ENCODE measurements at regions not wholly inside any gene's neighbourhood (a gene's known extent, or its start where the extent isn't known, plus 50 kb on each side); places are given as distances from the start of the nearest gene placed in this dataset.
"Not testable (repeated sequence)": the region's sequence is repeated elsewhere in the genome, so short reads cannot be mapped to it uniquely, and the experiment has no call there.

DNA sequence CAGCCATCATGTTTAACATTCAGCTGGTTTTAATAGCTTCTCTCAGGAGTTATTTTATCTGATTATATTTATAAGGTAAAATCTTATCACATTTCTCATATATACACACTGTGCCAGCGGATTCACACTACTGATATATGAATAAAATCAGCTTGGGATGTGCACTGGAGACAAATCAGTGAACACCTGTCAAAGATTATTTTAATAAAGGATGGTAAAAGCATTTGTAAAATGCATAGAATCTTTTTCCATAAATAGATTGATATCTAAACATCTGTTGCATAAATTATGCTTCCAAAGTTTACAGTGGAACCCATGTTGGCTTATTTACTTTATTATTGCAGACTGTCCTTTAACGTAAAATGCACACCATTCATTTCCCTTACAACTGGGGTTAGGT lies 1125.8 kb upstream of the CNTN5 start:
- no peak for DNase-seq (ENCODE audit: low read depth in 4 of 4, low spot score in 3 of 4)

DNA sequence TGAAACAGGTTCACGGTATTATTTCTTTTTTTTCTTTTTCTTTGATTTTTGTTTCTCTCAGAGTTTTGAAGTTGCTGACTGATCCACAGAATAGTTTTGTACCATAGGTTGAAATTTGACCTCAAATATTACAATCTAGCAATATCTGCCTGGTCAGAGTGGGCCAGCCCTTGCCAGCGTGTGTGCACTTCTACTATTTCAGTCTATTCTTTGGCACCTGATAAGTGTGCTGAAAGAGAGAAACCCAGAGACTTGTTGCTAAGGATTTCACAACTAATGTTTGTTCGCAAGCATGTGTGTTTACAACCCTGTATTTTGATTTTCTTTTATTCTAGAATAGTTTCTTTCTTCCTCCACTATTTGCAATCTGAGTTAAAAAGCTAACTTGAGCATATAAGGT lies 1125.2 kb upstream of the CNTN5 start:
- DNase-seq (ENCODE audit: low read depth in 4 of 4, low spot score in 3 of 4), result no peak

DNA sequence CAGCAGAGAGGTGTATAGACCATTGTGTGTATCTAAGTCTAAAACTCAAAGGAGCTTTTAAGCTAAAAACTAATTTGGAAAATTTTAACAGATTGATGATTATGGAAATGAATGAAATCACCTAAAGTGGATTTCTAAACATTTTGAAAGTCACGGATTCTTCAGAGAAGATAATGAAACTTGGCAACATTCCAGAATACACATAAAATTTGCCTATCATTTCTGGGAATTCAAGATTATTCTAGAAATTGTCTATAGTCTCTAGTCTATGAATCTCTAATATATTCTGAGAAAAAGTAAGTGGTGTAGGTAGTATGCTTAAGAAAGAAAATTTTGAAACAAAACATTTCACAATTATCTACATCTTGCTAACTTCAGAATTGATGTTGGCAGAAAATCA lies 1117.9 kb upstream of the CNTN5 start:
- no peak for DNase-seq (ENCODE audit: low read depth in 4 of 4, low spot score in 3 of 4)

DNA sequence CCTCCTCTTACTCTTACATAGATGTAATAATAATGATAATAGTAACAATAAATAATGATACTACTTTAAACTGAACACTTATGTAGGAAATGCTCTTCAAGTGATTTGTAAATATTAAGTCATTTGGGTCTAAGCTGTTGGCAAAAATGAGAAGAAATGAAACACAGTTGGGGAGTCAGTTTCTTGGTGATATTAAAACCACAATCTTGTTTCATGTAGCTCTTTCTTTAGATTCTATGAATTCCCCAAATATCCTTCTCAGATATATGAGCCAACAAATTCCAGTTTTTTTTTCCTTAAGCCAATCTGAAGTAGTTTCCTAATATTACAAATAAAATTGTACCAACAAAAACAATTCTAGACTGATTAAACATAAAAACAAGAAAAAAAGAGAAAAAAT lies 1115.6 kb upstream of the CNTN5 start:
- no peak for DNase-seq (ENCODE audit: low read depth in 4 of 4, low spot score in 3 of 4)

DNA sequence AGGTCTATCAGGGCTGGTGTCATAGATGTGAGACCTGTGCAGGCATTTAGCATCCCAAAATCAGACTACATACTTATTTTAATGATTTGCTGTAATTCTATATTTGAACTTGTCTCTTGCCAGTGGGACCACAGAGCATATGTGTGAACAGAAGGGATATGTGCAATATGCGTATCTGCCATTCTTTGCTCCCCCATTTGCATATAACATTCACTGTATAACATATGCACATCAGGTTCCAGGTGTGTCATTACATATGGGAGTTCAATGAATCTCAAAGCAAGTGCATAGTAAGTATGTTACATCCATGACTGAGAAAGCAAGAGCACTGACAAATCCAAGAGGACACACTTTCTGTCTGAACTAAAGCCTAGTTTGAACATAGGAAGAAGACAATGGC lies 1115.1 kb upstream of the CNTN5 start:
- no peak for DNase-seq (ENCODE audit: low read depth in 4 of 4, low spot score in 3 of 4)

DNA sequence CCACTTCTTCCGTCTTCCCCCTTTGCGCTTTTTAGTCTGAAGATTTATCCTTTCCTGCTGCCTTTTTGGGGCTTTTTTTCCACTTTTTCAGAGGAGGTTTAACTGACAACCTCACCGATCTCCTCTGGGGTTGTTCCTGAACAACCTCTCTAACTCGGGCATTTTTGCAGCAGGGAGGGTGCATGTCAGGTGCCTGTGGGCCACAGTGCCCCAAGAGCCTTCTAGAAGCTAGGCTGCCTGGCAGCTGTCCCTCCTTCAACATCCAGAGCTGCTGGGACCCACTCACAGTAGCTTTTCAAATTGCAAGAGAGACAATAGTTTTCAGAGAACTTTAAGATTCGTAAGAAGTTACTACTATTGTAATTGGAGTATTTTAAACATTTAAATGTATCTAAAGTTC lies 1112.4 kb upstream of the CNTN5 start:
- no peak for DNase-seq (ENCODE audit: low read depth in 4 of 4, low spot score in 3 of 4)

DNA sequence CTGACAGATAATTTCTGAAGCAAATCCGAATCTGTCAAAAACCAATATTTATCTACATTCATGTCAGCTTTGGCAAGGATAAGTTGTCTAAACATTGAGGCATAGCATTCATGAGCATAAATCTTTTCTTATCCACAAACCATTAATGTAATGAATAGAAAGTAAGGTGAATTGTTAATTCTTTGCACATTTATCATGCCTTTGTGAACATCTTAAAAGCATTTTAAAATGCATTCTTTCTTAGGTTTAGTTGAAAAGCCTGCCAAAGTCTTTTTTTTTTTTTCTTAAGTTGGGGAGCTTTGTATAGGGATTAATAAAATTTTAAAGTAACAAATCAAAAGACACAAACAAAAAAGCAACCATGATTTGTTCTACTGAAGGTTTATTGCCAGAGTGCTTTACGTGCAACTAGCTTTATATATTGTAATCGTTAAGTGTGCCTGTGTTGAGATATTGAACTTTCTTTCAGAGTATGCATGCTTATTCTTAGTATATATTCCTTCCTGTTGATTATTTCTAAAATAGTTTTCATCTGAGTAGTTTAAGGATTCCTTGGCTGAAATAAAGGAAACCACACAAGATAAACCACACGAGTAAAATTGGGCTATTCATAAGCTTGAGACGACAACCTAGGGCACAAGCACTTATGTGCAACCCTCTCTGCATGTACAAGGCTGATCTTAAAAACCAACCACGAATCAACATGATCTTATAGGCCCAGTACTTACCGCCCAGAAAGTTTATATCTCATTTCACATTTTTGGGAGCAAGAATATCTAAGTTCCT lies 1110.9 kb upstream of the CNTN5 start:
- peak in 2 of 4 donors; percentile 24 to 38 for DNase-seq (ENCODE audit: low read depth in 4 of 4, low spot score in 3 of 4)

DNA sequence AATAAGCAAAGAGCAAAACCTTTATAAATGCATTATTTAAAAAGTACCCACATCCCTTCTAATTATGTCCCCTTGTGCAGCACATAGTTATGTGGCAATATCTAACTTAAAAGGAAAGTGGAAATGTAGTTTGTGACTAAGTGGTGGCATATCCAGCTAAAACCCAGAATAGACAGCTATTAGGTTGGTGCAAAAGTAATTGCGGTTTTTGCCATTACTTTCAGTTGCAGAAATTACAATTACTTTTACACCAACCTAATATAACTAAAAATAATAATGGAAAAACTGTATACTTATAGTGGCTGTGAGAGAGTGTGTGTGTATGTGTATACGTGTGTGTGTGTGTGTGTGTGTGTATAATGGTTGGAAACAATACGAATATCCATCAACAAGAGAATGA lies 1108.1 kb upstream of the CNTN5 start:
- DNase-seq (ENCODE audit: low read depth in 4 of 4, low spot score in 3 of 4), result no peak

DNA sequence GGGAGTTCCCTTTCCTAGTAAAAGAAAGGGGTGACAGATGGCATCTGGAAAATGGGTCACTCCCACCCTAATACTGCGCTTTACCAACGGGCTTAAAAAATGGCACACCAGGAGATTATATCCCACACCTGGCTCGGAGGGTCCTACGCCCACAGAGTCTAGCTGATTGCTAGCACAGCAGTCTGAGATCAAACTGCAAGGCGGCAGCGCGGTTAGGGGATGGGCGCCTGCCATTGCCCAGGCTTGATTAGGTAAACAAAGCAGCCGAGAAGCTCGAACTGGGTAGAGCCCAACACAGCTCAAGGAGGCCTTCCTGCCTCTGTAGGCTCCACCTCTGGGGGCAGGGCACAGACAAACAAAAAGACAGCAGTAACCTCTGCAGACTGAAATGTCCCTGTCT lies 1097.8 kb upstream of the CNTN5 start:
- not testable (repeated sequence) for DNase-seq (ENCODE audit: low read depth in 4 of 4, low spot score in 3 of 4)

DNA sequence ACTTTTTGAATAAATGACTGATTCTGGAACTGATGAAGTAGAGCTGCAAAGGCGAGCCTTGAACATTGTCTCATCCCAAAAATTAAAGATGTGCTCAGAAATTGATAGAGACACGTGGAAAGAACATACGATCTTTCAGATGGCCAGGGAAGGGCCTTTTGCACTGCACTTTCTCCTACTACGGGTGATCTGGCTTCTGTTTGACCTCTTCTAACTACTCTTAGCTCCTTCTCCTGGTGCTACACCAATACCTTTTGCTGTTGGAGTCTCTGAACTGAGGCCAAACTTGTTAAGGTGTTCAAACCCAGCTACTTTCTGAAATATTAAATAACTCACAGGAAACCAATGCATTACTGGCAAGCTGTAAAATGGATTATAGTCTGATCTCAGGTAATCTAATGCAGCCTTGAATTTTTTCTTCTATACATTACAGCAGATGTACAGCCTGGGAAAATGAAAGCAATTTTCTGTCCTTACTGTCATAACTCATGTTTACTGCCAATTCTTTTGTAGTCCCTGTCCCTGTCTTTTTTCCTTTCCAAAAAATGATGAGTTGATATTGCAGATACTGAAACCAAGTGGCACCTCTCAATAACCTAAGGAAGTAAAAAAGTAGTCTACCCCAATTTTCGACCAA lies 1086.1 kb upstream of the CNTN5 start:
- no peak for DNase-seq (ENCODE audit: low read depth in 4 of 4, low spot score in 3 of 4)

DNA sequence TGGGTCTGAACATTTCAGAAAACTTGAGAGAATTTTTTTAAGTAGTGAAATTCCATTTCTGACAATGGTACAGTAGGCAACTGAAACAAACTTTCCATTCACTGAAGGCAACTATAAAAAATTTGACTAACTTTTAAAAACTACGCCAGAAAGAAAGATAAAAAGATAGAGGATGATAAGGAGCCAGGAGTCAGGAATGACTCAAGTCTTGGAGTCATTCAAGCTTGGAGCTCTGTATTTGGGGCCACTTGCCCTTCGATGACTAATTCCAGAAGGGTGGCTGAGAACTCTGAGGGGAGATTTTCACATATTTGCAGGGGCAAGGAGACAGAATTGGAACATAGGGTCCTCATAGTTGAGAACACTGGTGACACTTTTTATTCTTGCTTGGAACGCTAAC lies 1083.2 kb upstream of the CNTN5 start:
- DNase-seq (ENCODE audit: low read depth in 4 of 4, low spot score in 3 of 4), result no peak

DNA sequence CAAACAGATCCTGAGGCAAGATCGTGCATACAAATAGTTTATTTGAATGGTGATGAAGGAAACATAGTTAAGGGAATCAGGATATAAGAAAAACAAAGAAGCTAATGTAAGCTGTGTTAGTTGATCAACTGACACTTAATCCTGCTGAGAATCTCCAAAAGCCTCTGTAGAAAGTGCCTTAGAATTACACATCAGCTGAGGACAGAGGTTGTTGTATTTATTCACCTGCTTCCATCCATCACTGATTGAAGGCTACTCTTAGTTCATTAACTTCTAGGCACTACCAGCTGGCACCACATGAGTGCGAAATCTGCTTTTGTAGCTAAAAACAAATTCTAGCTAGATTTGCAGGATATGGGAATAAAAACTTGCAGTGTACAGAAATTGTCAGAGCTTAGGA lies 1082.0 kb upstream of the CNTN5 start:
- no peak for DNase-seq (ENCODE audit: low read depth in 4 of 4, low spot score in 3 of 4)

DNA sequence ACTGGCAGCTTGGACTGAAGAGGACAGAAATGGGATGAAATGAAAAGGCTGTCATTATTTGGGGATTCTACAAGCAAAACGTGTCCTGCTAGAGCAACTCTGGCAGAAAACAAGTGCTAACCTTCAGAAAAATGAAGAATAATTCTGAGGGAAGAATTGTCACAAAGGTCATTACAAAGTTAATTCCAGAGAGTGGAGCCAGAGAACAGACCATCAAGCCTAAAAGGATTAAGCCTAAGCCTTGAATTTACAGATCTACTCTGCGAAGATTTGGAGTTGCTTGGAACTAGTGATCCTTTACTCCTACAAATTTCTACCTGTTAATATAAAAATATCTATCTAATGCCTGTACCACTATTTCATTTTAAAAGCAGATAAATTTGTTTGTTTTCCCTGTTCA lies 1077.3 kb upstream of the CNTN5 start:
- DNase-seq (ENCODE audit: low read depth in 4 of 4, low spot score in 3 of 4), result no peak

DNA sequence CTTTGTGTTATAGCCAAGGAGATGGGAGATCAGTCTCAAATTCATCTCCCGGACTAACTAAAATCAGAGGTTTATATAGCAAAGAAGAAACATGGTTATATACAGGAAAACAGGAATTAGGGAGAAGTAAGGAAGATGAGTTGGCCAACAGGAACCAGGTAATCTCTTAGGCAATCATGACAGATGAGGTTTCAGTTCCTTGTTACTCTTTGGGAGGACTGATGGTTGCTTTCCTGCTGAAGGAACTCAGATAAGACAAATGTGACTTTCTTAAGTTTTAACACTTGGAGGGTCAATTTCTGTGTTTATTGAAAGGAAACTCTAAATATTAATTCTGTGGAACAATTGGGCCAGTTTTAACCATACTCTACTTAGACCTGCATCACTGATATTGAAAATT lies 1072.0 kb upstream of the CNTN5 start:
- no peak for DNase-seq (ENCODE audit: low read depth in 4 of 4, low spot score in 3 of 4)

DNA sequence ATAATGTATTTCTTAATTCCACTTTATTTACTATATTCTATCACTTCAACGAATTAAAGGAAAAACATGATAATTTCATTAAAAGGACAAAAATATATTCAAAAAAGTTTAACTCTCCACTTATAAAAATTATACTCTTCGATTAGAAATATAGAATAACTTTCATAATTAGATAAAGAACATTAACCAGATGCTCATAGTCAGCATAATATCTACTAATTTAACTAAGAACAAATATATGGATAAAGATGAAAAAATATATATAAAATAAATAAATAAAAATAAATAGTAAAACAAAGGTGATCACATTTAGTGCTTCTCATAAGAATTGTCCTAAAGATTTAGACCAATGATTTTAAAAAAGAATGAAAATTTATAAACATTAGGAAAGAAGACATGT lies 1065.2 kb upstream of the CNTN5 start:
- DNase-seq (ENCODE audit: low read depth in 4 of 4, low spot score in 3 of 4), result no peak

DNA sequence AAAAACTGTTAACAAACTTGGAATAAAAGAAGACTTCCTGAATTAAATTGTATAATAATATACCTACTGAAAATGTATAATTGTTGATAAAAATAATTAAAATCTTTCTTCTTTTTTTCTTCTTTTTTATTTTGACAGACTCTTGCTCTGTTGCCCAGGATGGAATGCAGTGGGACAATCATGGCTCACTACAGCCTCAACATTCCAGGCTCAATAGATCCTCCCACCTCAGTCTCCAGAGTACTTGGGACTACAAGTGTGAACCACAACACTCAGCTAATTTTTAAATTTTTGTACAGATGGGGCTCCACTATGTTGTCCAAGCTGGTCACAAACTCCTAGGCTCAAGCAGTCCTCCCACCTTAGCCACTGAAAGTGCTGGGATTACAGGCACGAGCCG lies 1063.8 kb upstream of the CNTN5 start:
- DNase-seq (ENCODE audit: low read depth in 4 of 4, low spot score in 3 of 4), result no peak

DNA sequence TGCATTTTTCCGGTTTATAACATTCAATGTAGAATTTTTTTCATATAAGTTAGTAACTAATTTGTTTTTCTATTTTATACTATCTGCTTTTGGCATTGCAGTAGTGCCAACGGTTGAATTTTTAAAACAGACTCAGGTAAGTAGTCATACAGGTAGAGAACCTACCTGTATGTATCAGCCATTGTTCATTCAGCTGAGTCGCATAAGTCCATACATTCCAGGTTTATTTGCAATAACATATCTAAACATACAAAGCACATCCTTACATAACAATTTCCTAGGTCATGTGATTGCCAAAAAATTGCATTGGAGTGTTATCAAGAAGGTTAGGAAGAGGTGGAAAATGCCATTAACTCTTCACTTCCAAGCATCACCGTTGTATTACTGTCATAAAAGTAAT lies 1059.3 kb upstream of the CNTN5 start:
- no peak for DNase-seq (ENCODE audit: low read depth in 4 of 4, low spot score in 3 of 4)

DNA sequence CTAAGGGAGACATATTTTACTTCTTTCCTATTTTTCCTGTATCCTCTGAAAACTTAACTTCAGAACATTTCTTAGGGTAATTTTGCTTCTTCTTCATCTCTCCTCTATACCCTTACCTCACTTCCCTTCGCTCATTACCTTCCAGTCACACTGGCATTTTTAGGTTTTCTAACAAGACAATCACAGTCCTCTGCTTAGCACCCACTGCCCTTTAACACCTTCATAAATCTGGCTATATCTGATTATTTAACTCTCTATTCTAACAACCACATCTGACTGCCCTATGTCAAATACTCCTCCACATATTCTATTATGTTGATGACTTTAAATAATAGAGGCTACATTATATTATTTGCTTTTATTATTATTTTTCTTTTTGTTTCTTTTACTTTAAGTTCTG lies 1058.0 kb upstream of the CNTN5 start:
- DNase-seq (ENCODE audit: low read depth in 4 of 4, low spot score in 3 of 4), result no peak

DNA sequence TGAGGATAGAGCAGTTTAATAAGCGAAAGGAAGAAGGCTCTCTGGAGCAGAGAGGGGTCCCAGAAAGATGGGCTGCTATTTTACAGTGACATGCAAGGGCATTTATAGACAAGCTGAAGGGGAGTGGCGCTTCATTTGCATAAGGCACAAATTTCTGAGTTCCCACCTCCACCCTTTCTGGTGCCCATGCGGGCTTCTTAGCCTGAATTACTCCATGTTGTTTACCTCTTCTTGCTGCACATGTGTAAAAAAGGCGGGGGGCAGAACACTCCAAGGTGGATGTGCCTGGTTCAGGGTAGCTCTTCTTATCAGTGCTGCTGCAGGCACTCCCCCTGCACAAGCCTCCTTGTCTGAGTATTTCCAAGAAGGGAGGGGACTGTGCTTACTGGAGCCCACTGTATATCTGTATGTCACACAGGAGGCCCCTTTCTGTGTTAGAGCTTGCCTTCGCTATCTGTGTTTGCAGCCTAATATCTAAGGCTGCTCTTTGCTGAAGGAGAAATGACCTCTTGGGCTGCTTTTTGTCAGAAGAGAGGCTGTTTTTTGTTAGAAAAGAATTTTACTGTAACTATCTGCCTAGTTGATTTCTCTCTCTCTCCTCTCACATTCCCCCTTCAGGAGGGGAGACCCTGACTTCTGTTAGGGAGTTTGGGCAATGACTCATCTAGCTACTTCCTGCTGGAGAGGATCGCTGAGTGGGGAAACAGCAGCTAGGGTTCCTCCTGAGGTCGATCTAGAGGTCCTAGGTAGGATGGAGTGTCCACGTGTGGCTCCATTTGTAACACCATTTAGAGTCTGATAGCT lies 1057.0 kb upstream of the CNTN5 start:
- DNase-seq (ENCODE audit: low read depth in 4 of 4, low spot score in 3 of 4), result no peak

DNA sequence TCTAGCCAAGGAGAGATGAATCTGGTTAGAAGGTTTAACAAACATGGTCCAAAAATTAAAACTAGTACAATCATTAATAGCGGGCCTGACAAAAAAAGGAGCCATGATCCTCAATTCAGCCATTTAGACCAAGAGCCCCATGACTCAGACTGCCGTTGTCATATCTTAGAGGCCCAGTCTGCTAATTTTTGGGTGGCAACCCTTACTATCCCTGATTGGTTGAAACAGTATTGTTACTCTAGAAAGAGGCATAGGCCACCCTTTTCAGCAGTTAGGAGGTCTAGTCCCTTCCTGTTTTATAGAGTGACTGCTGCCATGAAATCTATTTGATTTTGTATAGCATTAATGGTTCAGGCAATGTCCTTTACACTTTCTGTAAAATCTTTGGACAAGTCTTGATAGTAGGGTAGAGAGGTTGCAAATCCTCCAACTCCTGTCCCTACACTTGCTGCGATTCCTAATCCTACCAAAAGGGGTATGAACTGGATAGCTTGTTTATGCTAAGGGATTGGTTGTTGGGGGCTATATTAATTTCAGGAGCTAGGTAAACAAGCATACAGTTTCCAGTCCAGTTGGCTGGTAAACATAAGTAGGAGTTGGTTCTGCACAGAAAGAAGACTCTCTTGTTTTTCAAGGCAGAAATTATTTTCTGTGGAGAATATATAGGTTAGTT lies 1056.3 kb upstream of the CNTN5 start:
- DNase-seq (ENCODE audit: low read depth in 4 of 4, low spot score in 3 of 4), result no peak

Data from left renal pelvis (tissue), 4 donors.